GM19025 (cell line): ENCODE measurements at regions not wholly inside any gene's neighbourhood (a gene's known extent, or its start where the extent isn't known, plus 50 kb on each side); places are given as distances from the start of the nearest gene placed in this dataset.

Experiments used
- ATAC-seq: cut with Tn5 transposase; IDR thresholded peaks from one replicate; pipeline ENCODE4 v1.9.1; 2021; ENCODE audit warnings: mild to moderate bottlenecking, low read depth, moderate library complexity; ENCODE audit not compliant: unreplicated experiment

- no peak for ATAC-seq
Observed at GRCh38 chr6:113299531-113299930, 557.6 kb upstream of the MARCKS start.

DNA sequence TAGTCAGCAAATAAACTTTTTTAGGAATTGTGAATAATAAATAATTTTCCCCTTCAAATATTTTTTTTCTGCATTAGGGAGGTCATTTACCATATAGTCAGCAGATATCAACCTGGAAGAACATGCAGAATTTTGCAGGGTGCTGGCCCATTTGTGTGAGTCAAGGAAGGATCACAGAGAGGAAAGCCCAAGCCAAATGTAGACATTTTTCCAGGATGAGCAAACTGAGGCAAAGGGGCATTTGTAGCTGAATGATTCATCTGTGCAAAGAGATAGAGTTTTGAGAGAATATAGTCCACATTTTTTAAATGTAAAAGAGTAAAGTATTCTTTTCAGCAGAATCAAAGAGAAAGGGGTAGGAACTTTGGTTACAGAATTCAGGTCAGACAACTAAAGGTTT, 555.5 kb upstream of the MARCKS start:
- ATAC-seq, result no peak

DNA sequence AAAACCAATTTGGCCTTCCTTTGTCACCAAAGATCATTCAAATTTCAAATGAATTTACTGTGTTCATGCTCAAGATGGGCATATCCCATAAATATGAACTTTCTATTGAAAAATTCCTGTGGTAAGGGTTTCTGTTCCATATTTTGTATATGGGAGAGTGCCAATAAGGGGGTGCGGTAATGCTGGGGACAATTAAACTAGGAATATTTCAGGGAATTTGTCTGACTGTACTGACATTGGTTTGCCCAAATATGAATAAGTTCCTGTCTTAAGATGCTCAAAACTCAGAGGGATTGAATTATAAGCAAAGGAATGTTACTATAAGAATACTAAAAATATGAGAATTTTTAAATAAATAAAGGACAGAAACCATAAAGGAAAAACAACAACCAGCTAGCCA, 553.0 kb upstream of the MARCKS start:
- ATAC-seq, result no peak

DNA sequence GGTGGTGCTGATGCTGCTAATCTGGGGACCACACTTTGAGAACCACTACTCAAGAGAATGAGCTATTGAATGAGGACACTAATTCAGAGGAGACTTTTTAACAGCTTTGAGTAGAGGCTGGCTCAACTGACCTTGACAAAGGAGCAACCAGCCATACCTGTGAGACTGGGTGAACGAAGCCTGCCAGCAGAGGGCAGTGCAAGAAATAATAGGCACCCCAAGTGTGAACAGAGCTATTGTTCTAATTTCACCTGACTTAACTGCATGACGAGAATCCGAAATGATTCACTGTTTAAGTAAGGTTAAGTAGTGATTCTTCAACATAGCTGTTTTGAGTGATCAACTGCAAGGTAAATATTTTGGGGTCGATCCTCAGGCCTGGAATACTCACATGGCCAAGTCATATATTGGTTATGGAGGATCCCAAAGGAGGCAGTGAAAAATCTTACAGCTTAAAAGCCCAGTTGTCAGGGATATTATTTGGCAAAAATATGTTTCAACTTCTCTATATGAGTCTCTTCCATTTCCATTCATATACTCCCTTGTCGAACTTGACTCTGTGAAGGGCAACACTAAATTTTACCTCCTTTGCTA, 550.5 kb upstream of the MARCKS start:
- ATAC-seq, result no peak

DNA sequence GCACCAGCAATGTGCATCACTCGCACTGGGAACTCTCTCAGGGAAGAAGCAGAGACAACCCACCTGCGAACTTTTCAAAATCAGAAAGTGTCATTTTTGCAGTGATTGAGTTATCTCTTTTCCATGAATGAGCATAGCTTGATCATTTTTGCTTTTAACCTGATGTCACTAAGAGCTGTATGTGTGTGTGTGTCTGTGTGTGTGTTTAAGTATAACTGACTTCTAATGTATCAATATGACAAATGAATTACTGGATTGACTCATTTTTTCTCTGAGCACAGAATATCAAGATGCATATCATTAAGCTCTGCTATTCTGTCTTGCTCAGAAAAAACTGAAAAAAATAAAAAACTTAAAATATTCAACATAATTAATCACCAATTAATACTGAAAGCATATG, 548.9 kb upstream of the MARCKS start:
- no peak for ATAC-seq

DNA sequence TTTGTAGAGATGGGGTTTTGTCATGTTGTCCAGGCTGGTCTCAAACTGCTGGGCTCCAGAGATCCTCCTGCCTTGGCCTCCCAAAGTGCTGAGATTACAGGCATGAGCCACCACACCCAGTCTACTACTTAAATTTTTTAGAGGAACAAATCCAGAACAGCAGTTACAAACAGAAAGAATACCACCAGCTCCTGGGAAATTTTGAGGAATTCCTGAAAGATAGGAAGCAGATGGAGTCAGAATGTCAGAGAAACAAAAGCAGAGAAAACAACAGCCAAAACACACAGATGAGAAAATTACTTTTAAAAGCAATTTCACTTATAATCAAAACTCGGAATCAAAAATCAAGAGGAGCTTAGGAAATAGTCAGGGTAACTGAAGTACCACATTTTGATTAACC, 543.3 kb upstream of the MARCKS start:
- ATAC-seq, result no peak

DNA sequence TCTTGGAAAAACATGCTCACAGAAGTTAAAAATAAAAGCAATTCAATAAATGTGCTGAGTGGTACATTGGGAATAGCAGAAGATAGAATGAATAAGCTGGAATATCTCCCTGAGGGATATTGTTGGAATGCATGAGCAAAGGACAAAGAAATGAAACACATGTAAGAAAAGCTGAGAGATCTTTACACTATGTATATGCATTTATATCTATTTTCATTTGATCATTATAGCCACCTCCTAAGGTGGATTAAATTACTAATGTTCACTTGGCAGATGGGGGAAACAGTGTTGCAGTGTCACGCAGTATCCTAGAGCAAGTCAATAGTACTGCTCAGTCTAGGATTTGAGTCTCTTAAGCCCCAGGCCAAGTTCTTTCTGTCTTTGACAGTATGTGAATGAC, 542.0 kb upstream of the MARCKS start:
- no peak for ATAC-seq

DNA sequence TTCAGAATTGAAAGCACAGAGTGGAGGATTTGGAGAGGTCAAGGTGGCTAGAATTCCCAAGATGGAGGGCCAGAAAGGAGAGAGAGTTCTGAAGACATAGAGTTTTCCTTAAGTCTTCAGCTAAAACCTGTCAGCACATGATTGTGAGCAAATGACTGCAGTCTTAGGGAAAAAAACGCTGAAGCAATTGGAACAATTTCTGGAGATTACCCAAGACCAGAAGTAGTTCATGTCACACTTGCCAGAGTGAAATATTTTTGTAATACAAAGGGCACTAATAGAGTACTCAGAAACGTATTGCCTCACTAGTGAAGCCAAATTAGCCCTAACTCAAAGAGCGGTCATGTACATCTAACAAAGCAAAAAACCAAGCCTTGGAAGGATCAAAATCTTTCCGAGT, 541.3 kb upstream of the MARCKS start:
- ATAC-seq, result no peak

DNA sequence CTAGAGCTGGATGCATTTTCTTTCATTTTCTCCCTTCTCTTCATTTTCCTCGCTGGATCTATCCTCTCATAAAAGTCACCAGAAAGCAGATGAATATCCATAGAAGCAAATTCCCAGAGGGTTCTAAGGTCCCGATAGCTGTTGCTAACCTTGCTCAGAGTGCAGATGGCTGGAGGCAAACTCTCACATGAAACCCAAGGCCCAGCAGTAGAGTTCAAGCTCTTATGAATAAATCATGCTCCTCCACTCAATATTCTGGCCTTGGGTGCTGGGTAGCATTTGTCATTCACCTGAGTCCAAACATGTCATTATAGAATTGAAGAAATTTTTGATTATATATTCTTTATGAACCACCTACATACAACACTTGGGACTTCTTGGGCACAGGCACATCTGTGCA, 539.7 kb upstream of the MARCKS start:
- ATAC-seq, result no peak

GRCh38 chr6:113317891-113318574, 539.1 kb upstream of the MARCKS start:
- ATAC-seq, result no peak

DNA sequence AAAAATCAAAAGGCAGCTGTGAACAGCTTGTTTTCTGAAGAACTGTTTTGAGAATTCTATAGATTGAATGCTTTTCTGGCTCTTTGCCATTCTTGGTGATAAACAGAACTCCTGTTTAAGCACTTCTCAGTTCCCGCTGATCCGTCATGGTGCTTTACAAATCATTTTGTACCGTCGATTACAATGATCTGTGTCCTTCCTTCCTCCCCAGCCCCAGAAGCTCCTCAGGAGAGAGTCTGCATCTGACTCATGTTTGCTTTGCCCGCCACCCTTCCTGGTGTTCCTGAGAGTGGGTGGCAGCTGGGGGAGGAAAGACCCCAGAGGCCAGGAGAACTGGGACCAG, 538.6 kb upstream of the MARCKS start:
- ATAC-seq, result no peak

DNA sequence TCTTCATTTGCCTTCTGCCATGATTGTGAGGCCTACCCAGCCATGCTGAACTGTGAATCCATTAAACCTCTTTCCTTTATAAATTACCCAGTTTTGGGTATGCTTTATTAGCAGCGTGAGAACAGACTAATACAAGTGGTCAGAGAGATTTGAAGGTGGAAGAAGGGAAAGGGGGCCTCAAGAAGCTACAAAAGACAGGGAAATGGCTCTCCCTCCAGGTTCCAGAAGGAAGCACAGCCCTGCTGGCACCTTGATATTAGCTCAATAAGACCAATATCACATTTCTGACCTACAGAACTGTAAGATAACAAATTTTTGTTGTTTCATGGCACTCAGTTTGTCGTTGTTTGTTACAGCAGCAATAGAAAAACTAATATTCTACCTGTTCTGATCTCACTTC, 536.5 kb upstream of the MARCKS start:
- no peak for ATAC-seq

DNA sequence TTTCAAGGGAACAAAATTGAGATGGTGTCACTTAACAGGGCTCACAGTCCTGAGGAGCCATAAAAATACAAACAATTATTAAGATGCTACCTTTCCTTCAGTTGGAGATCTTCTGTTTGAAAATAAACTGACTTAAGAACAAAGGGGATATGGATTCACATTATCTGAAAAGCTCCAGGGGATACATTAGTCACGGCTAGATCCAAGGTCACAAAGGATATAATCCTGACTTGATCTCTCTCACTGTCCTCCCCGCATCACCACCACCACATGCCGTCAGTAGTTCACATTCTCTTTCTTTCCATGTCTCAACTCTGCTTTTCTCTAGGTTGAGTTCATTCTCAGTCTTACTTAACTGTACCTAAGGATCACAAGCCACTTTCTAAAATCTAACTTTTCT, 530.4 kb upstream of the MARCKS start:
- ATAC-seq, result no peak

DNA sequence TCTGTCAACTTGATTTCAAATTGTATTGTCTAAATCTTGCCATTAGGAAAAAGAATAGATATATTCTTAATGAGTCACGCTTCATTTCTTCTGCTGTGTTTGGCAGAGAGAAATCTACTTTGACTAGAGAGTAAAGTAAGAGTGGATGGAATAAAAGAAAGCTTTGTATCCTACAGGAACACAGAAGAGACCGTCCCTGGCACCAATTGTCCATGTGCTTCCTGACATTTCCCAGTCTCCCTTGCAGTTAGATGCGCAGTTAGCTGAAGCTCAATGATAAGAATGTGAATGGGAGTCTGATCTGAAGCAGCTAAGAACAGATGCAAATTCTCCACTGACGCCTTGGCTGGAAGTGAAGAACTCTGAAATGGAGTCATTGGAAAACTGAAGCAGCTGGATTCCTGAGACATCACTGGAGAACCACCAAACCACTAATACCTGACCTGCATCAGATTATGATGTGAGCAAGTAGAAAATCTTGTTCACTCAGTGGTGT, 528.2 kb upstream of the MARCKS start:
- no peak for ATAC-seq

DNA sequence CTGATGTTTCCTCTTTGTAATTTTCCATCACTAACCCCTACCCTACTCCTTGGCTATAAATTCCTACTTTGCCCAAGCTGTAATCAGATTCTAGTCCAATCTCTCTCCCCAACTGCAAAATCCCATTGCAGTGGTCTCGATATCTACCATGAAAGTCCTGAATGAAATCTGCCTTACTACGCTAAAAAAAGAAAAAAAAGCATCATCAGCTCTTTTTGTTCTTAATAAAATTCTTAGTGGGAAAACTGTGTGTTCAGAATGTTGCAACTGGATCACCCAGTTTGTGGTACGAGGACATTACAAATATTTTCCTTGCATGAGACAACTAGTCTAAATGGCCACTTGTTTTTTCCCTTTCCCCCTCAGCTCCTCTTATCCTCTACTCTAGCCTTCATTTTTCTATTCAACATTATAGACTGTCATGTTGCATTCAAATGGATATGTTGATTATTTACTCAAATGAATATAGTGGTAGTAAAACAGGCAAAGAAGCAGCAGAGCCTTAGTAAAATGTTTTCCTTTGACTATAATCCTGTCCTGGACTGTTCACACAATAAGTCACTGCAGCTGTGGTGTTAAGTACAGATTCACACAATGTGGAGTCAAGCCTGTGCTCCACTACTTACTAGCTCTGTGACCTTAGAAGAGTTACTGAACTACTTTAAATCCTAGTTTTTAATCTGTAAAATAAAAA, 527.1 kb upstream of the MARCKS start:
- no peak for ATAC-seq

DNA sequence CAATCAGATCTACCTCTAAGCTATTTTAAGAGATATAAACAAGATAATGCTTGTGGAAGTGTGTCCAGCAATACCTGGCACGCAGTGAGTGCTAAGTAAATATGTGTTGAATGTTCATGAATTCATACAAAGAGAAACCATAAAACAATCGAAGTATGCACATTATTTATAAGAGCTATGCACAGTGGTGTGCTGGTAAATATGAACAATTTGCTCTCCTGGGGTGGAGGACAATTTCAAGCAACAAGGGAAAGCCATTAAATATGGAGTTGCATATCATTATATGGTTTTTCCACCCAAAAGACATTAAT, 526.6 kb upstream of the MARCKS start:
- ATAC-seq, result no peak

DNA sequence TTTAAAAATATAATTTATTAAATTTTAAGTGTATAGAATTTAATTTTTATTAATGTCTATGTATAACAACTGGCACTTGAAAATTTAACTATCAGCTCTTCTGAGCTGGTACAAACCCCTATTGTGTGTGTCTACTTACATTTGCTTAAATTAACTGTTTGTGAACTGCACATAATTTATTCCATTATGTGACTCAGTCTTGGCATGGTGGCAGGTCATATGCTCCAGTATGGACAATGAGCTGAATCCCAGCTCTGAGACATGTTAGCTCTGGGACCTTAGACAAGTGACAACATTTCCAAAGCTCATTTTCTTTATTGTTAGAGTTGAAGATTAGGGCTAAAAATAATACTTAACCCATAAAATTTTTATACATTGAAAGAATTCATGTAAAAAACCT, 526.1 kb upstream of the MARCKS start:
- ATAC-seq, result no peak

DNA sequence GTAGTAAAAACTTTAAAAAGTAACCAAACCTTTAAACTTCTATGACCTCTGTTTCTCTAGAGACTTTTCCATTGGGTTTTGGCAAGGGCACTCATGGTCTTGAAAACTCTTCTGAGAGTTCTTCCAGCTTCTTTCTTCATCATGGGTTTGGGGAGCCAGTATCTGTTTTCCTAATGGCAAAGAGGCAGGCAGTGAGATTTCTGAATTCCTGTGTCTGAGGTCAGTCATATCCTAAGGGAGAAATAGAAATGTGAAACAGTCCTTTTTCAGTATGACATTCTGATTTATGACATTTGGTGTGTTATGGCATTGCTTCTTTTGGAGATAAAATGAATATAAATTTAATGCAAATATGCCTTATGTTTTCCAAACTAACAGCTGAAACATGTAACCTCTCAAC, 518.5 kb upstream of the MARCKS start:
- ATAC-seq, result no peak

- no peak for ATAC-seq
Observed at GRCh38 chr6:113339209-113339608, 517.9 kb upstream of the MARCKS start.

DNA sequence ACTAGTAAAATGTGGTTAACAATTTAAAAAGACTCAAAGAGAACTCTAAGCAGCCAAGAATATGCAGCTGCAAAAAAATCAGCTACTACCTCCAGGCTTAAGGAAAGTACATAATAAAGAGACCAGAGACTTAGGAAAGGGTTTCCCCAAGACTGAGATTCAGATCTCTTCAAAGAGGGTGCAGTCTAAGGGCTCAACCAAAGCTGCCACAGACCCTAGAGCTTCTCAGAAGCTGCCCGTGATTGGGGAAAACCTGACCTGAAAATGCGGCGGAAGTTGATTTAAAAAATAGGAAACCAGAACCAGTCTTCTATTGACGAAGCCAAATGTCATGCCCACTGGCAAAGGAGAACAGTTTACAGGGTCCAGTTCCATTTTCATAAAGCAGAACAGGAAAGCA, 516.8 kb upstream of the MARCKS start:
- no peak for ATAC-seq

GRCh38 chr6:113343940-113344339, 513.2 kb upstream of the MARCKS start:
- no peak for ATAC-seq

GRCh38 chr6:113344969-113345368, 512.2 kb upstream of the MARCKS start:
- ATAC-seq, result no peak
